ENCODE measurements at regions not wholly inside any gene's neighbourhood (a gene's known extent, or its start where the extent isn't known, plus 50 kb on each side); places are given as distances from the start of the nearest gene placed in this dataset.
"Not testable (repeated sequence)": the region's sequence is repeated elsewhere in the genome, so short reads cannot be mapped to it uniquely, and the experiment has no call there.

- TF ChIP-seq YY1 (IDR thresholded peaks at IDR 0.05; ENCODE audit: insufficient read depth, insufficient read length); ZNF274 (IDR thresholded peaks at IDR 0.05; ENCODE audit: low read depth, low read length); SUZ12 (IDR thresholded peaks at IDR 0.05; ENCODE audit: extremely low read depth, insufficient read depth, insufficient read length): not testable (repeated sequence)
These were observed 146.4 kb upstream of the EFCAB3 start for GRCh38 chr17:62233822-62234481.
